HEK293 (cell line): ENCODE measurements at regions not wholly inside any gene's neighbourhood (a gene's known extent, or its start where the extent isn't known, plus 50 kb on each side); places are given as distances from the start of the nearest gene placed in this dataset.

Experiments used
- CTCF ChIA-PET: fragments of 350-600 bp; formaldehyde crosslinking; extraction: SDS; loops from one replicate; lab custom pipeline; 2021; ENCODE audit warnings: antibody characterized with exemption; lab: Yijun Ruan, JAX
- POLR2A ChIA-PET: fragments of 300-600 bp; formaldehyde crosslinking; extraction: SDS; loops from one replicate; lab custom pipeline; 2020; ENCODE audit warnings: antibody characterized with exemption, inconsistent platforms; lab: Yijun Ruan, JAX
- H3K27ac ChIP-seq: fragments of 200-500 bp; sonication (Bioruptor generic); 2 replicates; pipeline ENCODE4 v1.5.1; 2014; ENCODE audit warnings: low read depth, low read length, control low read depth, inconsistent platforms; ENCODE audit errors: extremely low read depth
- H3K36me3 ChIP-seq, 2 experiments: fragments of 200-500 bp in 1 of 2; sonication (Bioruptor generic) in 1 of 2; 1 replicate in 1 of 2; 2 replicates in 1 of 2; pipeline ENCODE4 v1.5.1; 2014 to 2017; ENCODE audit warnings: inconsistent platforms in 2 of 2, low read length in 2 of 2; ENCODE audit not compliant: control insufficient read depth in 2 of 2, insufficient read depth in 1 of 2
- H3K4me1 ChIP-seq: fragments of 200-500 bp; sonication (Bioruptor generic); 2 replicates; pipeline ENCODE4 v1.5.1; 2014; ENCODE audit warnings: mild to moderate bottlenecking, low read length, inconsistent platforms; ENCODE audit not compliant: control insufficient read depth, insufficient read depth
- H3K4me3 ChIP-seq: 2 replicates; pipeline ENCODE4 v1.5.1; 2011; ENCODE audit warnings: low read depth, mild to moderate bottlenecking, control low read depth, low read length, moderate library complexity
- H3K9me3 ChIP-seq: fragments of 200-500 bp; sonication (Bioruptor generic); 2 replicates; pipeline ENCODE4 v1.5.1; 2014; ENCODE audit warnings: low read depth, low read length, inconsistent platforms; ENCODE audit not compliant: control insufficient read depth, insufficient read depth
- GLI2 ChIP-seq: fragments of 450-650 bp; formaldehyde crosslinking; IDR thresholded peaks from 2 replicates; pipeline ENCODE4; 2017; ENCODE audit warnings: missing biosample characterization, missing genetic modification characterization, low read depth, borderline replicate concordance
- IKZF3 ChIP-seq: fragments of 450-650 bp; IDR thresholded peaks from 2 replicates; pipeline ENCODE4 v1.5.0; 2018; ENCODE audit warnings: missing biosample characterization, mild to moderate bottlenecking, missing genetic modification characterization, moderate library complexity
- MYNN ChIP-seq: fragments of 450-650 bp; formaldehyde crosslinking; IDR thresholded peaks from 2 replicates; pipeline ENCODE4 v1.5.1; 2016; ENCODE audit warnings: missing biosample characterization, missing genetic modification characterization, borderline replicate concordance
- SETDB1 ChIP-seq: IDR thresholded peaks from one replicate; pipeline ENCODE4 v1.6.1; 2017; ENCODE audit warnings: mild to moderate bottlenecking, low read length, moderate library complexity, mixed read lengths; ENCODE audit not compliant: insufficient read length
- YY1 ChIP-seq: fragments of 450-650 bp; formaldehyde crosslinking; IDR thresholded peaks from 2 replicates; pipeline ENCODE4 v1.5.1; 2018; ENCODE audit warnings: missing biosample characterization, missing genetic modification characterization
- ZFHX2 ChIP-seq: fragments of 450-650 bp; formaldehyde crosslinking; conservative IDR thresholded peaks from 2 replicates; pipeline ENCODE4 v1.5.1; 2016; ENCODE audit warnings: missing biosample characterization, missing genetic modification characterization
- ZNF19 ChIP-seq: fragments of 450-650 bp; formaldehyde crosslinking; IDR thresholded peaks from 2 replicates; pipeline ENCODE4; 2016; ENCODE audit warnings: missing biosample characterization, missing genetic modification characterization, low read depth
- ZNF311 ChIP-seq: fragments of 450-650 bp; formaldehyde crosslinking; IDR thresholded peaks from 2 replicates; pipeline ENCODE4 v1.5.1; 2017; ENCODE audit warnings: missing biosample characterization, missing genetic modification characterization, borderline replicate concordance
- ZNF350 ChIP-seq: fragments of 450-650 bp; formaldehyde crosslinking; IDR thresholded peaks from 2 replicates; pipeline ENCODE4 v1.5.0; 2017; ENCODE audit warnings: missing biosample characterization, mild to moderate bottlenecking, missing genetic modification characterization
- ZNF404 ChIP-seq: fragments of 450-650 bp; formaldehyde crosslinking; IDR thresholded peaks from 2 replicates; pipeline ENCODE4 v1.5.1; 2017; ENCODE audit warnings: missing biosample characterization, missing genetic modification characterization
- ZNF423 ChIP-seq: fragments of 450-650 bp; formaldehyde crosslinking; IDR thresholded peaks from 2 replicates; pipeline ENCODE4 v1.5.1; 2016; ENCODE audit warnings: missing biosample characterization, missing genetic modification characterization
- ZNF521 ChIP-seq: fragments of 450-650 bp; formaldehyde crosslinking; IDR thresholded peaks from 2 replicates; pipeline ENCODE4 v1.5.1; 2017; ENCODE audit warnings: missing biosample characterization, mild to moderate bottlenecking, missing genetic modification characterization
- ZNF623 ChIP-seq: fragments of 450-650 bp; formaldehyde crosslinking; IDR thresholded peaks from 2 replicates; pipeline ENCODE4 v1.5.1; 2016; ENCODE audit warnings: missing biosample characterization, missing genetic modification characterization
- ZNF776 ChIP-seq: fragments of 450-650 bp; formaldehyde crosslinking; IDR thresholded peaks from 2 replicates; pipeline ENCODE4 v1.5.0; 2017; ENCODE audit warnings: missing biosample characterization, missing genetic modification characterization, borderline replicate concordance
- ZNF785 ChIP-seq: fragments of 450-650 bp; formaldehyde crosslinking; IDR thresholded peaks from 2 replicates; pipeline ENCODE4 v1.5.1; 2016; ENCODE audit warnings: missing biosample characterization, missing genetic modification characterization
- ZSCAN16 ChIP-seq: fragments of 450-650 bp; formaldehyde crosslinking; IDR thresholded peaks from 2 replicates; pipeline ENCODE4 v1.5.1; 2016; ENCODE audit warnings: missing biosample characterization, missing genetic modification characterization
- TF ChIP-seq, protein P1 (sequence below): fragments of 450-650 bp; formaldehyde crosslinking; IDR thresholded peaks from 2 replicates; pipeline ENCODE4 v1.5.1; 2016; ENCODE audit warnings: missing biosample characterization, missing genetic modification characterization
- TF ChIP-seq, protein P2 (sequence below): fragments of 450-650 bp; formaldehyde crosslinking; IDR thresholded peaks from 2 replicates; pipeline ENCODE4 v1.5.1; 2016; ENCODE audit warnings: missing biosample characterization, missing genetic modification characterization
- TF ChIP-seq, protein P3 (sequence below): fragments of 450-650 bp; formaldehyde crosslinking; IDR thresholded peaks from 2 replicates; pipeline ENCODE4 v1.5.0; 2017; ENCODE audit warnings: missing biosample characterization, missing genetic modification characterization, borderline replicate concordance
- TF ChIP-seq, protein P4 (sequence below): fragments of 450-650 bp; formaldehyde crosslinking; IDR thresholded peaks from 2 replicates; pipeline ENCODE4 v1.5.1; 2016; ENCODE audit warnings: missing biosample characterization, missing genetic modification characterization, low read depth
- TF ChIP-seq, protein P5 (sequence below): fragments of 450-650 bp; formaldehyde crosslinking; IDR thresholded peaks from 2 replicates; pipeline ENCODE4 v1.5.1; 2016; ENCODE audit warnings: missing biosample characterization, missing genetic modification characterization

DNA sequence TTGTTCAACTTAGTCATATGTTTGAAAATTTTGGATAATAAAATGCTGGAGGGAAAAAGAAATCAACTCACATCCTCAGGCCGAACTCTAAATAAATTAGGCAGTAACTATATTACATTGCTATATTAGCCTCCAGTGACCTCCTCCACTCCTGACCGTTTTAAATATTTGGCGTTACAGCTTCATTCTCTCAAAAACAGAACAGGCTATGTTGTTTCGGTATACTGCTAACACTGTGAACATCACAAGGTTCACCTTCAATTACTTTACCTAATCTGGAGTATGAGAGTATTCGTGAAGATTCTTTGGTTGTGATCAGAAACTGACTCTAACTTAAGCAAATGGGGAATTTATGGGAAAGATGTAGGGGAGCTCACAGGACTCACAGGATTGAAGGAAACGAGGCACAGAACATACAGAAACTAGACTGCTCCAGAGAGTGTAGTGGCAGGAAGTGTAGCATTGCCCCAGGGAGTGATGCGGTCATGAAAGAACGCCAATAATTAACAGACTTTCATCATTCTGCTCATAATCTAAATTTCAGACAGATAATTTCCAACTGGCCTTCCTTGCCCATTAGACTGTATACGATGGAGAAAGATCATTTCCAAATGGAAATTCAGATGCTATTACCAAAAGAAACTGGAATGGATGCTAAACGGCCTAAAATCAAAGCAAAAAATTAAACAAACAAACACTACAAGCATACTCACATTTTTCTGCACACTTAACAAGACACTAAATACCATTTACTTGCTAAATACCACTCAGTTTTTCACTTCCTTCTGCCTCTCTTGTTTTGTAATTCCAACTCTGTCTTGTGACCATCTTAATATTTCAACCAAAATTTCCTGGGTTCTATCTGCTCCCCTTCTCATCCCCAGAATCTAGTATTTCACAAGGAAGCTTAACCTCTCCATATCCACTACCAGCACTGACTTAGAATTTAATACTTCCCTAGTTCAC, 110.1 kb upstream of the LPAR1 start (continued):
- TF ChIP-seq, protein P1, sequence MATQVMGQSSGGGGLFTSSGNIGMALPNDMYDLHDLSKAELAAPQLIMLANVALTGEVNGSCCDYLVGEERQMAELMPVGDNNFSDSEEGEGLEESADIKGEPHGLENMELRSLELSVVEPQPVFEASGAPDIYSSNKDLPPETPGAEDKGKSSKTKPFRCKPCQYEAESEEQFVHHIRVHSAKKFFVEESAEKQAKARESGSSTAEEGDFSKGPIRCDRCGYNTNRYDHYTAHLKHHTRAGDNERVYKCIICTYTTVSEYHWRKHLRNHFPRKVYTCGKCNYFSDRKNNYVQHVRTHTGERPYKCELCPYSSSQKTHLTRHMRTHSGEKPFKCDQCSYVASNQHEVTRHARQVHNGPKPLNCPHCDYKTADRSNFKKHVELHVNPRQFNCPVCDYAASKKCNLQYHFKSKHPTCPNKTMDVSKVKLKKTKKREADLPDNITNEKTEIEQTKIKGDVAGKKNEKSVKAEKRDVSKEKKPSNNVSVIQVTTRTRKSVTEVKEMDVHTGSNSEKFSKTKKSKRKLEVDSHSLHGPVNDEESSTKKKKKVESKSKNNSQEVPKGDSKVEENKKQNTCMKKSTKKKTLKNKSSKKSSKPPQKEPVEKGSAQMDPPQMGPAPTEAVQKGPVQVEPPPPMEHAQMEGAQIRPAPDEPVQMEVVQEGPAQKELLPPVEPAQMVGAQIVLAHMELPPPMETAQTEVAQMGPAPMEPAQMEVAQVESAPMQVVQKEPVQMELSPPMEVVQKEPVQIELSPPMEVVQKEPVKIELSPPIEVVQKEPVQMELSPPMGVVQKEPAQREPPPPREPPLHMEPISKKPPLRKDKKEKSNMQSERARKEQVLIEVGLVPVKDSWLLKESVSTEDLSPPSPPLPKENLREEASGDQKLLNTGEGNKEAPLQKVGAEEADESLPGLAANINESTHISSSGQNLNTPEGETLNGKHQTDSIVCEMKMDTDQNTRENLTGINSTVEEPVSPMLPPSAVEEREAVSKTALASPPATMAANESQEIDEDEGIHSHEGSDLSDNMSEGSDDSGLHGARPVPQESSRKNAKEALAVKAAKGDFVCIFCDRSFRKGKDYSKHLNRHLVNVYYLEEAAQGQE, result no peak
- TF ChIP-seq ZNF776 (tag by site-specific recombination), result no peak
- TF ChIP-seq IKZF3 (tag by site-specific recombination), result no peak

DNA sequence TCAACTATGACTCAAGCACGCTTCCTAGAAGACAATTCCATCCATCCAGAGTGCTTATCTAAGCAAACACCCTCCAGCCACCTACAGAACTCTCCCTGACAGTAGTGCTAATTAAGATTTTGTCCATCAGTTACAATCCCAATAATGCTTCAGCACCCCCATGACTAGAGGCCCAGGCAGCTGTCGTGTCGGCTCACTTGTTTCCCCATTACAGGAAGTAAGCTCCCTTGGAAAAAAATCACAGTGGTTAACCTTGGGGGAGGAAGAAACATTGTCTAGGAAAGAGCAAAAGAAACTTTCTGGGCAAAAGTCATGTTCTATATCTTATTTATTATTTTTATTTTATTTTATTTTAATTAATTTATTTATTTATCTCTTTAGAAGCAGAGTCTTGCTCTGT, 108.8 kb upstream of the LPAR1 start:
- ChIA-PET CTCF (no interaction called here), POLR2A (no interaction called here)
- H3K36me3 ChIP-seq, result no peaks in the 10 kb centered on the region
- no peaks in the 10 kb centered on the region for H3K4me1 ChIP-seq
- no peaks in the 10 kb centered on the region for H3K9me3 ChIP-seq
- no peak for TF ChIP-seq ZNF423 (tag by site-specific recombination)
- TF ChIP-seq, protein P2, sequence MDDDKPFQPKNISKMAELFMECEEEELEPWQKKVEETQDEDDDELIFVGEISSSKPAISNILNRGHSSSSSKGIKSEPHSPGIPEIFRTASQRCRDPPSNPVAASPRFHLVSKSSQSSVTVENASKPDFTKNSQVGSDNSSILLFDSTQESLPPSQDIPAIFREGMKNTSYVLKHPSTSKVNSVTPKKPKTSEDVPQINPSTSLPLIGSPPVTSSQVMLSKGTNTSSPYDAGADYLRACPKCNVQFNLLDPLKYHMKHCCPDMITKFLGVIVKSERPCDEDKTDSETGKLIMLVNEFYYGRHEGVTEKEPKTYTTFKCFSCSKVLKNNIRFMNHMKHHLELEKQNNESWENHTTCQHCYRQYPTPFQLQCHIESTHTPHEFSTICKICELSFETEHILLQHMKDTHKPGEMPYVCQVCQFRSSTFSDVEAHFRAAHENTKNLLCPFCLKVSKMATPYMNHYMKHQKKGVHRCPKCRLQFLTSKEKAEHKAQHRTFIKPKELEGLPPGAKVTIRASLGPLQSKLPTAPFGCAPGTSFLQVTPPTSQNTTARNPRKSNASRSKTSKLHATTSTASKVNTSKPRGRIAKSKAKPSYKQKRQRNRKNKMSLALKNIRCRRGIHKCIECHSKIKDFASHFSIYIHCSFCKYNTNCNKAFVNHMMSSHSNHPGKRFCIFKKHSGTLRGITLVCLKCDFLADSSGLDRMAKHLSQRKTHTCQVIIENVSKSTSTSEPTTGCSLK (tag by site-specific recombination), result no peak
- TF ChIP-seq ZNF785, result no peak
- no peak for TF ChIP-seq YY1 (tag by site-specific recombination)
- no peak for TF ChIP-seq ZSCAN16 (tag by site-specific recombination)
- TF ChIP-seq, protein P3, sequence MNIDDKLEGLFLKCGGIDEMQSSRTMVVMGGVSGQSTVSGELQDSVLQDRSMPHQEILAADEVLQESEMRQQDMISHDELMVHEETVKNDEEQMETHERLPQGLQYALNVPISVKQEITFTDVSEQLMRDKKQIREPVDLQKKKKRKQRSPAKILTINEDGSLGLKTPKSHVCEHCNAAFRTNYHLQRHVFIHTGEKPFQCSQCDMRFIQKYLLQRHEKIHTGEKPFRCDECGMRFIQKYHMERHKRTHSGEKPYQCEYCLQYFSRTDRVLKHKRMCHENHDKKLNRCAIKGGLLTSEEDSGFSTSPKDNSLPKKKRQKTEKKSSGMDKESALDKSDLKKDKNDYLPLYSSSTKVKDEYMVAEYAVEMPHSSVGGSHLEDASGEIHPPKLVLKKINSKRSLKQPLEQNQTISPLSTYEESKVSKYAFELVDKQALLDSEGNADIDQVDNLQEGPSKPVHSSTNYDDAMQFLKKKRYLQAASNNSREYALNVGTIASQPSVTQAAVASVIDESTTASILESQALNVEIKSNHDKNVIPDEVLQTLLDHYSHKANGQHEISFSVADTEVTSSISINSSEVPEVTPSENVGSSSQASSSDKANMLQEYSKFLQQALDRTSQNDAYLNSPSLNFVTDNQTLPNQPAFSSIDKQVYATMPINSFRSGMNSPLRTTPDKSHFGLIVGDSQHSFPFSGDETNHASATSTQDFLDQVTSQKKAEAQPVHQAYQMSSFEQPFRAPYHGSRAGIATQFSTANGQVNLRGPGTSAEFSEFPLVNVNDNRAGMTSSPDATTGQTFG, result no peak
- TF ChIP-seq ZNF404 (tag by site-specific recombination), result no peak
- TF ChIP-seq ZNF19 (tag by site-specific recombination), result no peak
- TF ChIP-seq ZFHX2 (tag by site-specific recombination), result no peak
- TF ChIP-seq, all 188 proteins: peak for 0
- H3K27ac ChIP-seq, result no peak overlapping the region
- no peak overlapping the region for H3K4me3 ChIP-seq

DNA sequence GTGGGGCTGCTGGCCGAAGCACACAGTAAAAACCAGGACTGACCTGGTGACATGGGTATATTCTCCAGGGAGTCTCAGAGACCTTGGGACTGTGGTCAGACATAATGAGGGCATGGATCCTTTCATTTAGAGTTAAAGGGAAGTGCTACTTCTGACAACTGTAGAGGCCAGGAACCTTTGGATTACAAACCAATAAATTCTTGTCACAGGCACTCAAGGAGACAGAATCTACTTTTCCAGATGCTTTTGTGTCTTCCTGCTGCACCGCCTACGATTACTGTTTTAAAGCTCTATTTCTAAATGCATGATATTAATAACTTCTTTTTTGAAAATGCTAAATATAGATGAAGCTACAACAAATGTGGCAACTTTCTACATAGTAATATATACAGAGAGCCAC, 106.5 kb upstream of the LPAR1 start:
- CTCF ChIA-PET, result no interaction called here
- H3K4me1 ChIP-seq, result no peaks in the 10 kb centered on the region
- POLR2A ChIA-PET, result no interaction called here
- no peak overlapping the region for H3K4me3 ChIP-seq
- no peaks in the 10 kb centered on the region for H3K9me3 ChIP-seq
- no peaks in the 10 kb centered on the region for H3K36me3 ChIP-seq
- no peak overlapping the region for H3K27ac ChIP-seq
- TF ChIP-seq ZNF311 (tag by site-specific recombination), result no peak
- TF ChIP-seq MYNN (tag by site-specific recombination), result no peak
- TF ChIP-seq GLI2 (tag by site-specific recombination), result no peak
- no peak for TF ChIP-seq ZNF623 (tag by site-specific recombination)
- no peak for TF ChIP-seq ZNF785
- no peak for TF ChIP-seq SETDB1
- TF ChIP-seq, protein P4, sequence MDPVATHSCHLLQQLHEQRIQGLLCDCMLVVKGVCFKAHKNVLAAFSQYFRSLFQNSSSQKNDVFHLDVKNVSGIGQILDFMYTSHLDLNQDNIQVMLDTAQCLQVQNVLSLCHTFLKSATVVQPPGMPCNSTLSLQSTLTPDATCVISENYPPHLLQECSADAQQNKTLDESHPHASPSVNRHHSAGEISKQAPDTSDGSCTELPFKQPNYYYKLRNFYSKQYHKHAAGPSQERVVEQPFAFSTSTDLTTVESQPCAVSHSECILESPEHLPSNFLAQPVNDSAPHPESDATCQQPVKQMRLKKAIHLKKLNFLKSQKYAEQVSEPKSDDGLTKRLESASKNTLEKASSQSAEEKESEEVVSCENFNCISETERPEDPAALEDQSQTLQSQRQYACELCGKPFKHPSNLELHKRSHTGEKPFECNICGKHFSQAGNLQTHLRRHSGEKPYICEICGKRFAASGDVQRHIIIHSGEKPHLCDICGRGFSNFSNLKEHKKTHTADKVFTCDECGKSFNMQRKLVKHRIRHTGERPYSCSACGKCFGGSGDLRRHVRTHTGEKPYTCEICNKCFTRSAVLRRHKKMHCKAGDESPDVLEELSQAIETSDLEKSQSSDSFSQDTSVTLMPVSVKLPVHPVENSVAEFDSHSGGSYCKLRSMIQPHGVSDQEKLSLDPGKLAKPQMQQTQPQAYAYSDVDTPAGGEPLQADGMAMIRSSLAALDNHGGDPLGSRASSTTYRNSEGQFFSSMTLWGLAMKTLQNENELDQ (tag by site-specific recombination), result no peak
- no peak for TF ChIP-seq ZNF350
- no peak for TF ChIP-seq ZNF521
- TF ChIP-seq, protein P5, sequence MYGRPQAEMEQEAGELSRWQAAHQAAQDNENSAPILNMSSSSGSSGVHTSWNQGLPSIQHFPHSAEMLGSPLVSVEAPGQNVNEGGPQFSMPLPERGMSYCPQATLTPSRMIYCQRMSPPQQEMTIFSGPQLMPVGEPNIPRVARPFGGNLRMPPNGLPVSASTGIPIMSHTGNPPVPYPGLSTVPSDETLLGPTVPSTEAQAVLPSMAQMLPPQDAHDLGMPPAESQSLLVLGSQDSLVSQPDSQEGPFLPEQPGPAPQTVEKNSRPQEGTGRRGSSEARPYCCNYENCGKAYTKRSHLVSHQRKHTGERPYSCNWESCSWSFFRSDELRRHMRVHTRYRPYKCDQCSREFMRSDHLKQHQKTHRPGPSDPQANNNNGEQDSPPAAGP (tag by site-specific recombination), result no peak
